ENCODE measurements at regions not wholly inside any gene's neighbourhood (a gene's known extent, or its start where the extent isn't known, plus 50 kb on each side); places are given as distances from the start of the nearest gene placed in this dataset.
"Not testable (repeated sequence)": the region's sequence is repeated elsewhere in the genome, so short reads cannot be mapped to it uniquely, and the experiment has no call there.

- no peak for ATAC-seq
- WGBS, 2 donors: 21% methylated on average over 1 of the region's 1 CpG
- DNase-seq: no peak
Measured at GRCh38 chr6:133807501-133807900, 81.4 kb upstream of the TCF21 start.

GRCh38 chr6:133809406-133809805 lies 79.5 kb upstream of the TCF21 start:
- Histone ChIP-seq H3K27me3 (no peaks in the 10 kb centered on the region), H3K9me3 (no peaks in the 10 kb centered on the region), H3K4me3 (no peak overlapping the region), H3K4me1 (no peaks in the 10 kb centered on the region), H3K36me3 (replicated peaks in 1 of 2; ENCODE audit: insufficient read depth in 1 of 2, low read depth in 2 of 2) (no peaks in the 10 kb centered on the region), H3K27ac (no peak overlapping the region)
- no peak for ATAC-seq
- no peak for TF ChIP-seq POLR2A (IDR thresholded peaks at IDR 0.05)
- TF ChIP-seq CTCF (IDR thresholded peaks at IDR 0.05): no peak
- intact Hi-C loops (cut with DNase I): no loop called here
- 62 to 87% methylated on average over 1 of the region's 1 CpG for WGBS, 2 donors
- DNase-seq: no peak

More at GRCh38 chr6:133807501-133807900, 81.4 kb upstream of the TCF21 start:
- intact Hi-C loops (cut with DNase I): no loop called here
- no peaks in the 10 kb centered on the region for H3K27me3 ChIP-seq
- H3K36me3 ChIP-seq (replicated peaks in 1 of 2; ENCODE audit: insufficient read depth in 1 of 2, low read depth in 2 of 2): no peaks in the 10 kb centered on the region
- H3K9me3 ChIP-seq: no peaks in the 10 kb centered on the region
- no peak overlapping the region for H3K27ac ChIP-seq
- H3K4me1 ChIP-seq: no peaks in the 10 kb centered on the region
- no peak overlapping the region for H3K4me3 ChIP-seq
- no peak for TF ChIP-seq POLR2A (IDR thresholded peaks at IDR 0.05)
- TF ChIP-seq CTCF (IDR thresholded peaks at IDR 0.05): no peak

GRCh38 chr6:133811557-133811956 lies 77.4 kb upstream of the TCF21 start:
- DNase-seq (no peak), ATAC-seq (no peak)
- no peak overlapping the region for H3K4me3 ChIP-seq
- 75% methylated on average over 3 of the region's 3 CpGs for WGBS, 2 donors
- H3K27me3 ChIP-seq: no peaks in the 10 kb centered on the region
- H3K36me3 ChIP-seq (replicated peaks in 1 of 2; ENCODE audit: insufficient read depth in 1 of 2, low read depth in 2 of 2): no peaks in the 10 kb centered on the region
- no peak overlapping the region for H3K27ac ChIP-seq
- intact Hi-C loops (cut with DNase I): no loop called here
- no peak for TF ChIP-seq POLR2A (IDR thresholded peaks at IDR 0.05)
- TF ChIP-seq CTCF (IDR thresholded peaks at IDR 0.05): no peak
- no peaks in the 10 kb centered on the region for H3K4me1 ChIP-seq
- no peaks in the 10 kb centered on the region for H3K9me3 ChIP-seq

GRCh38 chr6:133812446-133812845 lies 76.5 kb upstream of the TCF21 start:
- intact Hi-C loops (cut with DNase I); H3K9me3 ChIP-seq; DNase-seq; H3K4me1 ChIP-seq; H3K4me3 ChIP-seq; H3K36me3 ChIP-seq (replicated peaks in 1 of 2; ENCODE audit: insufficient read depth in 1 of 2, low read depth in 2 of 2); ATAC-seq; H3K27ac ChIP-seq; H3K27me3 ChIP-seq: not testable (repeated sequence)
- 41 to 60% methylated on average over 2 of the region's 2 CpGs for WGBS, 2 donors

- 43 to 53% methylated on average over 1 of the region's 1 CpG for WGBS, 2 donors
- Histone ChIP-seq H3K27ac (no peak overlapping the region), H3K36me3 (replicated peaks in 1 of 2; ENCODE audit: insufficient read depth in 1 of 2, low read depth in 2 of 2) (no peaks in the 10 kb centered on the region), H3K27me3 (no peaks in the 10 kb centered on the region), H3K4me3 (no peak overlapping the region), H3K4me1 (no peaks in the 10 kb centered on the region), H3K9me3 (no peaks in the 10 kb centered on the region)
- TF ChIP-seq POLR2A (IDR thresholded peaks at IDR 0.05): no peak
- no peak for TF ChIP-seq CTCF (IDR thresholded peaks at IDR 0.05)
- DNase-seq: no peak
- intact Hi-C loops (cut with DNase I): no loop called here
- no peak for ATAC-seq
Measured at GRCh38 chr6:133814238-133814637, 74.7 kb upstream of the TCF21 start.
